GM13976 (cell line): ENCODE measurements at regions not wholly inside any gene's neighbourhood (a gene's known extent, or its start where the extent isn't known, plus 50 kb on each side); places are given as distances from the start of the nearest gene placed in this dataset.
"Not testable (repeated sequence)": the region's sequence is repeated elsewhere in the genome, so short reads cannot be mapped to it uniquely, and the experiment has no call there.

ENCODE experiments used
- DNase-seq: peaks from one replicate; pipeline ENCODE4 v3.0.0; 2012; ENCODE audit warnings: low spot score
- CTCF ChIP-seq: IDR thresholded peaks from 2 replicates; pipeline ENCODE4 v1.5.1; 2012; ENCODE audit warnings: borderline replicate concordance, mild to moderate bottlenecking; ENCODE audit not compliant: insufficient read depth; ENCODE audit errors: extremely low read depth, missing control alignments, control extremely low read depth
- in situ Hi-C: fragments of 300-500 bp; cut with MboI; formaldehyde crosslinking; loops from one replicate; pipeline ENCODE4 v1.12.0; 2022; ENCODE audit warnings: low sequenced_read_pairs, mixed read lengths, inconsistent platforms; ENCODE audit not compliant: unreplicated experiment

GRCh38 chr22:42184852-42185251 lies 54.2 kb upstream of the CYP2D6 start:
- no peak for TF ChIP-seq CTCF
- in situ Hi-C loops: no loop called here
- no peak for DNase-seq

GRCh38 chr22:42183461-42184059 lies 53.0 kb upstream of the CYP2D6 start:
- DNase-seq, in situ Hi-C loops: not testable (repeated sequence)

DNA sequence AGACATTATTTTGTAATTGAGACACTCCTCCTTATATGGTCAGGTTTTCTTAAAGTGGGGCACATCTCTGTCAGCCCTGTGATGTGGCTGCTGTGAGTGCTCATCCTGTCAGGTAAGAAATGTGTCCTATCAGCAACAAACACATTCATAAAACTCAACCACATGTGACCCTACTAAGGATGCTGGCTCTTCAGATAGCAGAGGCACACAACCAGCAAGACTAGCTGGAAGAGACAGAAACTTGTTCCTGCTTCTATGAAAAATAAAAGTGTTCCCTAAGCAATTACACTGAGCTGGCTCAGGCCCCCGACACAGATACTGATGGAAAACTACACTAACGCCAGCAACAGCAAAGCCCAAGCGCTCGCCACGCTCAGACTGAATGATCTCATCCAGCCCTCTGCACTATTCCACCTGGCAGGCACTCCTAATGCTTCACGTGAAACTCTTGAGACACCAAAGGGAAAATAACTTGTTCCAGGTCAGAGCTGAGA lies 49.8 kb upstream of the CYP2D6 start:
- DNase-seq: no peak
- in situ Hi-C loops: no loop called here
- no peak for TF ChIP-seq CTCF
